ENCODE measurements at regions not wholly inside any gene's neighbourhood (a gene's known extent, or its start where the extent isn't known, plus 50 kb on each side); places are given as distances from the start of the nearest gene placed in this dataset.

DNA sequence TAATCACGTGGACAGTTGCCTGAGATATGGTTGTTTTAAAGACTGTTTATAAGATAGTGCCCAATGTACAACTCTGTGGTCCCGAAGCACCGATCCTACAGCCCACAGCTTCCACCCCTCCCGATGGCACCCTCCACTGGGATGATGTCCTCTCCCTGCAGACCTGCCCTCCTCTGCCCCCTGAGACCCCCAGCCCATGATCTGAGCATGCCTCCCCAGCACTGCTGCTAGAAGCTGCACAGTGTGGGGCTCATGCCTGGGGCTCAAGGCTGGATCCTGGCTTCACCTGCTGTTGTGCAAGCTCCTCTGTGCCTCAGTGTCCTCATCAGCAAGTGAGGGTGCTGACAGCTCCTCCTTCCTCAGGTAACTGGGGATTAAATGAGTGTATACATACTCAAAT is 254.7 kb upstream of the MKI67 start:
- no peak overlapping the region for H3K27ac ChIP-seq (ENCODE audit: low read depth, low read length)
- no peak overlapping the region for H3K9ac ChIP-seq (ENCODE audit: low read length)
- H3K4me1 ChIP-seq (ENCODE audit: insufficient read depth, low read length), result no peaks in the 10 kb centered on the region
- H3K36me3 ChIP-seq (ENCODE audit: insufficient read depth, low read length), result no peaks in the 10 kb centered on the region
- no peaks in the 10 kb centered on the region for H3K9me3 ChIP-seq (ENCODE audit: low read length)
- H3K4me3 ChIP-seq (ENCODE audit: low read depth in 1 of 2, low read length in 2 of 2), result no peak overlapping the region
- no peaks in the 10 kb centered on the region for H3K27me3 ChIP-seq (ENCODE audit: control insufficient read depth in 1 of 2, insufficient read depth in 2 of 2, low read length in 2 of 2)

GRCh38 chr10:128382225-128382624 is 256.0 kb upstream of the MKI67 start:
- no peaks in the 10 kb centered on the region for H3K9me3 ChIP-seq (ENCODE audit: low read length)
- no peak overlapping the region for H3K4me3 ChIP-seq (ENCODE audit: low read depth in 1 of 2, low read length in 2 of 2)
- H3K27ac ChIP-seq (ENCODE audit: low read depth, low read length), result no peak overlapping the region
- H3K36me3 ChIP-seq (ENCODE audit: insufficient read depth, low read length), result no peaks in the 10 kb centered on the region
- no peak overlapping the region for H3K9ac ChIP-seq (ENCODE audit: low read length)
- no peaks in the 10 kb centered on the region for H3K4me1 ChIP-seq (ENCODE audit: insufficient read depth, low read length)
- H3K27me3 ChIP-seq (ENCODE audit: control insufficient read depth in 1 of 2, insufficient read depth in 2 of 2, low read length in 2 of 2), result no peaks in the 10 kb centered on the region

DNA sequence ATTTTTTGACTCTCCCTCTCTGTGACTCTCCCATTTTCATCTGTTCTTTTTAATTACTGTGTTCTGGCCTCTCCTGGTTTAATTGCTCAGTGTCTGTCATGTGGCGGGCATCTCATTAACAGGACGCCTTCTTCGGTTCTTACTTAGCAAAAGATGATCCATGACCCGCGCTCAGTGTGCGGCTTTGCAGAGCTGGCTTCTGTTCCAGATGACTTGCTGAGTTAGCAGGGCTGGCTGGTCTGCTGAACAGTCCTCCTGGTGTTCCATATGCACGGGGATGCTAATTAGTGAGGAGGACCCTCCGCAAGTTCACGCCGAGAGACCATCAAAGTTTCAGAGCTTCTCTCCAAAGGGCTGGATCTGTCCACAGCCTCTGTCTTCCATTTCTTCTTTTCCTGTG is 258.6 kb upstream of the MKI67 start:
- Histone ChIP-seq H3K4me3 (ENCODE audit: low read depth in 1 of 2, low read length in 2 of 2) (no peak overlapping the region), H3K27ac (ENCODE audit: low read depth, low read length) (no peak overlapping the region), H3K27me3 (ENCODE audit: control insufficient read depth in 1 of 2, insufficient read depth in 2 of 2, low read length in 2 of 2) (no peaks in the 10 kb centered on the region), H3K36me3 (ENCODE audit: insufficient read depth, low read length) (no peaks in the 10 kb centered on the region), H3K4me1 (ENCODE audit: insufficient read depth, low read length) (no peaks in the 10 kb centered on the region), H3K9ac (ENCODE audit: low read length) (no peak overlapping the region), H3K9me3 (ENCODE audit: low read length) (no peaks in the 10 kb centered on the region)

DNA sequence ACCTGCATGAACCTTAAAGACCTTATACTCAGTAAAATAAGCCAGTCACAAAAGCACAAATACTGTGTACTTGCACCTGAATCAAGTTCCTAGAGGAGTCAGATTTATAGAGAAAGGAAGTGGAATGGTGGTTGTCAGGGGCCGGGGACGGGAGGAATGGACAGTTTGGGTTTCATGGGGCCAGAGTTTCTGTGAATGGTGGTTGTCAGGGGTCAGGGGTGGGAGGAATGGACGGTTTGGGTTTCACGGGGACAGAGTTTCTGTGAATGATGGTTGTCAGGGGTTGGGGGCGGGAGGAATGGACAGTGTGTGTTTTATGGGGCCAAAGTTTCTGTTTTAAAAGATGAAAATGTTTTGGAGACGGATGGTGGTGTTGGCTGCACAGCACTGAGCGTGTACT is 260.0 kb upstream of the MKI67 start:
- Histone ChIP-seq H3K4me1 (ENCODE audit: insufficient read depth, low read length) (no peaks in the 10 kb centered on the region), H3K9me3 (ENCODE audit: low read length) (no peaks in the 10 kb centered on the region), H3K9ac (ENCODE audit: low read length) (no peak overlapping the region), H3K36me3 (ENCODE audit: insufficient read depth, low read length) (no peaks in the 10 kb centered on the region), H3K27ac (ENCODE audit: low read depth, low read length) (no peak overlapping the region), H3K27me3 (ENCODE audit: control insufficient read depth in 1 of 2, insufficient read depth in 2 of 2, low read length in 2 of 2) (no peaks in the 10 kb centered on the region), H3K4me3 (ENCODE audit: low read depth in 1 of 2, low read length in 2 of 2) (no peak overlapping the region)

DNA sequence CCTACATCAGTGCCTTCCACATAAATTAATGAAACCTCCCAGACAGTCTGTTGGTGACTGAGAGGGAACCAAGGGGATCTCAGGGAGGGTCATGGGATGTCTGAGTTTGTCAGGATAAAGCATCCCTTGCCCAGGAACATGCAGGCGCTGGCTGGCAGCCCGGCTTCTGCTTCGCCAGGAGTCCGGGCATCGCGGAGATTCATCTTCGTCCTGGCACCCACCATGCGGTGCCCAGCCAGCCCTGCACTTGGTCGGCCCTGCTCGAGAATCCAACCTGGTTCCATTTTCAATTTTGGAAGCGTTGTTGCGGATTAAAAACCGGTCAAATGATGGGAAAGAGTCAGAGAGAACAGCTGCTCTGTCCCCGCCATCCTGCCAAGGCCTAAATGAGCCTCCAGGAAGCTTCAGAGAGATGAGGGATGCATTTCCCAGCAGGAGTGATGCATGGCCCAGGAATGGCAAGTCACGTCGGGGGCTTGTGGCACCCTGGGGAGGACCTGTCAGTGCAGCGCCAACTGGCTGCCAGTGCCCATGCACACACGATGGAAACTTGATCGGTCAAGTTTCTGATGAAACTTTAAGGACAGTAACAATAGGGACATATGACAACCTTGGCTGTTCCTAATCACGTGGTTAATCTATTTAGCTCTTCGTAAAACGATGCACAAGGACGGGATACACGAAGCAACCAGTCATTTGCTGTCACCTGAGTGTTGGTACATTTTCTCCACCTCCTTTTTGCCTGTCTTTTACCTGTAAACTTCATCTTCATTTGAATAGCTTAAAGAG is 260.8 kb upstream of the MKI67 start:
- no peaks in the 10 kb centered on the region for H3K27me3 ChIP-seq (ENCODE audit: control insufficient read depth in 1 of 2, insufficient read depth in 2 of 2, low read length in 2 of 2)
- H3K27ac ChIP-seq (ENCODE audit: low read depth, low read length), result no peak overlapping the region
- no peaks in the 10 kb centered on the region for H3K36me3 ChIP-seq (ENCODE audit: insufficient read depth, low read length)
- H3K9me3 ChIP-seq (ENCODE audit: low read length), result no peaks in the 10 kb centered on the region
- no peak overlapping the region for H3K4me3 ChIP-seq (ENCODE audit: low read depth in 1 of 2, low read length in 2 of 2)
- no peaks in the 10 kb centered on the region for H3K4me1 ChIP-seq (ENCODE audit: insufficient read depth, low read length)
- no peak overlapping the region for H3K9ac ChIP-seq (ENCODE audit: low read length)

- Histone ChIP-seq H3K9me3 (ENCODE audit: low read length) (no peaks in the 10 kb centered on the region), H3K4me1 (ENCODE audit: insufficient read depth, low read length) (no peaks in the 10 kb centered on the region), H3K27me3 (ENCODE audit: control insufficient read depth in 1 of 2, insufficient read depth in 2 of 2, low read length in 2 of 2) (no peaks in the 10 kb centered on the region)
These were observed 264.4 kb upstream of the MKI67 start for GRCh38 chr10:128390596-128390995.

DNA sequence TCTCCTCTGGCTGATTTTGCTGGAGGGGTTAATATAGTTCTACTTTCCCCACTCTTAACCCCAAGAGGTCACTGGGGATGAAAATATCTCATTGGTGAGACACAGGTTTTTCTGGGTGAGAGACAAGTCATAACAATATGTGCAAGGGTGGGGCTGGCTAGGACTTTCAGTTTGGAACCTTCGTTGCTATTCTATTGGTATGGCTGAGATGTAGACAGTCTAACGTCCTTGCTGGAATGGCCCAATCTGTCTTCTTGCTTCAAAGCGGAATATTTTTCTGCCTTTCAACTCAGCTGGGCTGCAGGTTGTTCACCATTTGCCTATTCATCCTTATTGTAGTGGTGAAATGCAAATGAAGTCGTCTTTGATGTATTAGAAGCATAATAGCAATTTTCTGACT is 267.3 kb upstream of the MKI67 start:
- Histone ChIP-seq H3K36me3 (ENCODE audit: insufficient read depth, low read length) (no peaks in the 10 kb centered on the region), H3K4me3 (ENCODE audit: low read depth in 1 of 2, low read length in 2 of 2) (no peak overlapping the region), H3K27me3 (ENCODE audit: control insufficient read depth in 1 of 2, insufficient read depth in 2 of 2, low read length in 2 of 2) (no peaks in the 10 kb centered on the region), H3K9me3 (ENCODE audit: low read length) (no peaks in the 10 kb centered on the region), H3K4me1 (ENCODE audit: insufficient read depth, low read length) (no peaks in the 10 kb centered on the region), H3K27ac (ENCODE audit: low read depth, low read length) (no peak overlapping the region), H3K9ac (ENCODE audit: low read length) (no peak overlapping the region)

More at GRCh38 chr10:128390596-128390995, 264.4 kb upstream of the MKI67 start:
- no peak overlapping the region for H3K9ac ChIP-seq (ENCODE audit: low read length)
- H3K27ac ChIP-seq (ENCODE audit: low read depth, low read length), result no peak overlapping the region
- no peaks in the 10 kb centered on the region for H3K36me3 ChIP-seq (ENCODE audit: insufficient read depth, low read length)
- H3K4me3 ChIP-seq (ENCODE audit: low read depth in 1 of 2, low read length in 2 of 2), result no peak overlapping the region

DNA sequence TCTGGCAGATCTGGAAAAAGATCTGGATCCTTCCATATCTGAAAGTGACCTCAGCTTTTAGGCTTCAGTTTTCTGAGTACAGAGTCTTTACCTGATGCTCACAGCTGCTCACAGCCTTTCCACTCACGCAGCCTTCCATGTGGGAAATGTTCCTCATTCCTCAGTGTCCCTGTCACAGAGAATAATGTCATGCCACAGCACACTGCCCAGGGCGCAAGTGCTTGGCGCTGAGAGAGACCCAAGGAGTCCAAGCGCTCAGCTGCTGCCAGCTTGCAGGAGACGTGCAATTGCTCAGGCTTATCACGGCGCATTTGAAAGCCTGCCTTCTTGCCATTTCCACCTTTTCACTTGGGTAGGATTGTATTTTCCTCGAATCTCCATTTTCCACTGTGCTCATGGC is 271.9 kb upstream of the MKI67 start:
- no peak overlapping the region for H3K9ac ChIP-seq (ENCODE audit: low read length)
- H3K27ac ChIP-seq (ENCODE audit: low read depth, low read length), result no peak overlapping the region
- no peaks in the 10 kb centered on the region for H3K4me1 ChIP-seq (ENCODE audit: insufficient read depth, low read length)
- no peaks in the 10 kb centered on the region for H3K9me3 ChIP-seq (ENCODE audit: low read length)
- H3K27me3 ChIP-seq (ENCODE audit: control insufficient read depth in 1 of 2, insufficient read depth in 2 of 2, low read length in 2 of 2), result no peaks in the 10 kb centered on the region
- H3K36me3 ChIP-seq (ENCODE audit: insufficient read depth, low read length), result no peaks in the 10 kb centered on the region
- no peak overlapping the region for H3K4me3 ChIP-seq (ENCODE audit: low read depth in 1 of 2, low read length in 2 of 2)

GRCh38 chr10:128398999-128399398 is 272.8 kb upstream of the MKI67 start:
- no peaks in the 10 kb centered on the region for H3K4me1 ChIP-seq (ENCODE audit: insufficient read depth, low read length)
- H3K9me3 ChIP-seq (ENCODE audit: low read length), result no peaks in the 10 kb centered on the region
- H3K27ac ChIP-seq (ENCODE audit: low read depth, low read length), result no peak overlapping the region
- H3K36me3 ChIP-seq (ENCODE audit: insufficient read depth, low read length), result no peaks in the 10 kb centered on the region
- no peaks in the 10 kb centered on the region for H3K27me3 ChIP-seq (ENCODE audit: control insufficient read depth in 1 of 2, insufficient read depth in 2 of 2, low read length in 2 of 2)
- H3K4me3 ChIP-seq (ENCODE audit: low read depth in 1 of 2, low read length in 2 of 2), result no peak overlapping the region
- no peak overlapping the region for H3K9ac ChIP-seq (ENCODE audit: low read length)

DNA sequence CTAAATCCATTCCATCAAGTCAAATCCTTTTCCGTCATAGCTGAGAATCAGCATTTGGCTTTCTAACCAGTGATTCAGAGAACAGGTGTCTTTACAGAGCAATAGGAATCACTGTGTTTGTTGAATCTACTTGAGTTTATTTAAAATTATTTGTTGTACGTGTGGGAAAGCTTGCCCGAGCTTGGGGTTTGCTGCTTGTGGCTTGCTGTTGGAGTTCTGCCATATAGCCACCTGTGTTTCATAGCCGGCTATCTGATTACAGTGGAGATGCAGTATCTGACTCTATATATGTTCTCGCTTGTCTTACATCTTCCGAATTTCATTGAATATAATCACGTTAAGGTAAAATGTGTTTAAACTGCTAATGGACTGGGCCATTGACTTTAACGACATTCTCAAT is 274.3 kb upstream of the MKI67 start:
- Histone ChIP-seq H3K27me3 (ENCODE audit: control insufficient read depth in 1 of 2, insufficient read depth in 2 of 2, low read length in 2 of 2) (no peaks in the 10 kb centered on the region), H3K4me3 (ENCODE audit: low read depth in 1 of 2, low read length in 2 of 2) (no peak overlapping the region), H3K4me1 (ENCODE audit: insufficient read depth, low read length) (no peaks in the 10 kb centered on the region), H3K9me3 (ENCODE audit: low read length) (no peaks in the 10 kb centered on the region), H3K36me3 (ENCODE audit: insufficient read depth, low read length) (no peaks in the 10 kb centered on the region), H3K9ac (ENCODE audit: low read length) (no peak overlapping the region), H3K27ac (ENCODE audit: low read depth, low read length) (no peak overlapping the region)

DNA sequence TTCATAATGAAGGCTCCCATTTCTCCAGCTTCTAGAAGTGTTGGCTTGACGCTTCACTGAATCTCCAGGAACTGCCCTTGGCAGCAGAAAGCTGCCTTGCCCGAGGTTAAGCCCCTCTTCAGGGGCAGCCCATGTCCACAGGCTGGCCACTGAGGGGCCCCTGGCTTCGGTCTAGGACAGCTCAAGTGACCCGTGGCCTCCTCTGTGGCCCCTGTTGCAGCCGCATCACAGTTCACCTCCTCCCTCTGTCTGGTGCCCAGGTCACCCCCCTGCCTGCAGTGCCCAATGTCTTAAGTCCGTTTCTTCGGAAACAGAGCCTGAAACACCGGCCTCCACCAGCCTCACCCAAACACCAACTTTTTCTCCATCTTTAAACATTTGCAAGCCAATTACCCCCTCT is 279.2 kb upstream of the MKI67 start:
- no peaks in the 10 kb centered on the region for H3K9me3 ChIP-seq (ENCODE audit: low read length)
- H3K27me3 ChIP-seq (ENCODE audit: control insufficient read depth in 1 of 2, insufficient read depth in 2 of 2, low read length in 2 of 2), result no peaks in the 10 kb centered on the region
- H3K4me3 ChIP-seq (ENCODE audit: low read depth in 1 of 2, low read length in 2 of 2), result no peak overlapping the region
- H3K36me3 ChIP-seq (ENCODE audit: insufficient read depth, low read length), result no peaks in the 10 kb centered on the region
- H3K27ac ChIP-seq (ENCODE audit: low read depth, low read length), result no peak overlapping the region
- H3K9ac ChIP-seq (ENCODE audit: low read length), result no peak overlapping the region
- no peaks in the 10 kb centered on the region for H3K4me1 ChIP-seq (ENCODE audit: insufficient read depth, low read length)

DNA sequence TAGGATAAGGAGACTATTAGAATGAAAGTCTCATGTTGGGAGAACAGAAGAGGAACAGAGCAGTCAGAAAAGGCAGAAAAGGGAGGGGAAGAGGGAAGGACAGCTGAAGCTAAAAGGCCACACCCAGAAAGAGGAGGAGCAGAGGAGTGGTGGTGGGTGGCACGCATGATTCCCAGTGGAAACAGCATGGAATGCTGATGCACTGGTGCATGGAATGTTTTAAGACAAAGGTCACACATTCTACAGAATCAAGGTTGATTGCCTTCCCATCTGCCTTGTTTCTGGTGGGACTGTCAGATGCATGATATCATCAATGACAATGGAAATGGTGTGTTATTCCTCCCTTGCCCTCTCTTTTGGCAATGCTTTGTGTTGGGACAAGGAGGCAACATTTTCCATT is 285.4 kb upstream of the MKI67 start:
- H3K4me1 ChIP-seq (ENCODE audit: insufficient read depth, low read length), result no peaks in the 10 kb centered on the region
- H3K27me3 ChIP-seq (ENCODE audit: control insufficient read depth in 1 of 2, insufficient read depth in 2 of 2, low read length in 2 of 2), result no peaks in the 10 kb centered on the region
- H3K4me3 ChIP-seq (ENCODE audit: low read depth in 1 of 2, low read length in 2 of 2), result no peak overlapping the region
- no peak overlapping the region for H3K9ac ChIP-seq (ENCODE audit: low read length)
- H3K36me3 ChIP-seq (ENCODE audit: insufficient read depth, low read length), result no peaks in the 10 kb centered on the region
- H3K9me3 ChIP-seq (ENCODE audit: low read length), result no peaks in the 10 kb centered on the region
- no peak overlapping the region for H3K27ac ChIP-seq (ENCODE audit: low read depth, low read length)

All from muscle layer of colon (tissue), 2 donors.